KG1 (cell line): ENCODE measurements at regions not wholly inside any gene's neighbourhood (a gene's known extent, or its start where the extent isn't known, plus 50 kb on each side); places are given as distances from the start of the nearest gene placed in this dataset.
"Not testable (repeated sequence)": the region's sequence is repeated elsewhere in the genome, so short reads cannot be mapped to it uniquely, and the experiment has no call there.

Source experiments
- DNase-seq: peaks from one replicate; lab custom pipeline; 2025; lab: John Stamatoyannopoulos, UW

DNA sequence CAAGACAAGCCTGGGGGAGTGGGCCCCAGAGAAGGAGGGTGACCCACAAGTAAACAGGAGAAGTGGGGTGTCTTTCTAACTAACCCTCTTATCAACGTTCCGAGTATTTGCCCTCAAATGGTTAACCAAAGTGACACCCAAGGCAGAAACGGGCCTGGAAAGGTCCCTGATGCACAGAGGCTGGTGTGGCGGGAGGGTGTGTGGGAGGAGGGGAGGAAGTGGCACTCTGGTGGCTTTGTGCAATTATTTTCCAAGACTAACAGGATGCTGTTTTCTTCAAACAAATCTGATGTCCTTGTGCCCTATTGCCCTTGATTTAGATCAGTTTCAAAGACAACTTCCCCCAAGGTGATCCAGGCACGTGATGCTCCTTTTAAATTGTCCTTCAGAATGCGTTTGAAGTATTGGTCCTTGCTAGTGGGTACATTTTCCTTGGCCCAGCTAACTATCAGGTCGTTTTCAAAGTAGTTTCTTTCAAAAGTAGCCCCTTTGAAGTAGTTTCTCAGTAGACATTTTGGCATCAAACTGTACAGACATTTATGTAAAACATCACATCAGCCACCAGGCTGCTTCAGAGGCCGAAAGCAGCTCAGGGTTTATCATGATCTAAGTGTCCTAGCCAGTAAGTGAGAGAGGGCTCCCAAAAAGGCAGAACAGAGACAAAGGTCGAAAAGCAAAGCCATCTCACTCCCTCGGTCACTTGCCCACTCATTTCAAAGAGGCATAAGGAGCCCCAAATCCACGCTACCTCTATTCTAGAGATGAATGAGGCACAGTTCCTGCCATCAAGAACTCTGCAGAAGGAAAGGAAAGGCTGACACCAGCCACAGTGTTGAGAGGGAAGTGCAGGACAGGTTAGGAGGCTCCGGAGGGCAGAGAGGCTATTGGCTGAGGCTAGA, 371.1 kb upstream of the ID2 start:
- DNase-seq = no peak

DNA sequence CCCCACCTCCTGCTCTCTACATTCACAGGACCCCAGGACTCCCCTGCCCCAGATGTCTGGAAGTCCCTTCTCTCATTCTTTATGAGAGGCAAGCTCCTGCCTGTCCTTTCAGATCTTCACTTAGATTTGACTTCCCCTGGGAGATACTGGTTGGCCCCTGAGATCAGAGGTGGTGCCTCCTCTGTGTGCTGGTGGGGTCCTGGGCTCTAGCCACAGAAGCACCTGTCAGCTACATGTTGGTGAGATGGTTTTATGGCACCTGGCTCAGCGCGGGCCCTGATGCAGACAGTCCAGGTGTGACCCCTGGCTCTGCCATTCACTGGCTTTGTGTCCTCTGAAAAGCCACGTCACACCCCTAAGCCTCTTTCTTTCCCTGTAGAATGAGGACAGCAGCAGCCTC, 369.6 kb upstream of the ID2 start:
- DNase-seq = no peak

DNA sequence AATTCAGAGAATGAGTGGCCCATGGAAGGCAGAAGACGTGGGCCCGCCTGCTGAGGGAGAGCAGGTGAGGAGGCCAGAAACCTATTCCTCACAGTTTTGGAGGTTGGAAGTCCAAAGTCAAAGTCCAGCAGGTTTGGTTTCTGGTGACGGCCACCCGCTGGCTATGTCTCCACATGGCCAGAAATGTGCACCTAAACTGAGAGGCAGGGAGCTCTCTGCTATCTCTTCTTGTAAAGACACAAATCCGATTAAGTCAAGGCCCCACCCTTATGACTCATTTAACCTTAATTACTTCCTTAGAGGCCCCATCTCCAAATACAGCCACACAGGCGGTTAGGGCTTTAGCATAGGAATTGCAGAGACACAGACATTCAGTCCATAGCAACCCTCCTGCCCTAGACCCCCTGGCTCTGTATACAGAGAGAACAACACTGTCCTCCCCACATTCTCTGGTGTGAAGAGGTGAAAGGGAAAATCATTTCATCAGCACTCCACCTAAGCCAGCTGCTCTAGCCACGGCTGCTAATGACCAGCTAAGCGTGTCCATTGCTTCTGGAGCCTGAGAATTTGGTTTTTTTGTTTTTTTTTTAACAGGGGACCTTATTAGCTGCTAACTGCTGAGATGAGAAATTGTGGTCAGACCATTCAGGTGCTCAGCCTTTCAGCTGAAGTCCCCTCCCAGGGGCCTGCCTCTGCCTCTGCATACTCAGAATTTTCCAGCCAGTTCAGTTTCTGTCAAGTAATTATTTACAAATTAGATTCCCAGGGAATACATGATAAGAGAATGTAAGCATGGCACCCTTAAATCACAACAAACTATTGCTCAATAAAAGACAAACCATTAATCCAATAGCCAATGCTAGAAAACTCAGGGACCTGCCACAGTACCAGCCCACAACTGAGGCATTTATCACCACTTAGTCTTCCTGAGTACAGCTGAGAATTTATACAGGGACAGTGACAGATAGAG, 368.7 kb upstream of the ID2 start:
- no peak for DNase-seq

DNA sequence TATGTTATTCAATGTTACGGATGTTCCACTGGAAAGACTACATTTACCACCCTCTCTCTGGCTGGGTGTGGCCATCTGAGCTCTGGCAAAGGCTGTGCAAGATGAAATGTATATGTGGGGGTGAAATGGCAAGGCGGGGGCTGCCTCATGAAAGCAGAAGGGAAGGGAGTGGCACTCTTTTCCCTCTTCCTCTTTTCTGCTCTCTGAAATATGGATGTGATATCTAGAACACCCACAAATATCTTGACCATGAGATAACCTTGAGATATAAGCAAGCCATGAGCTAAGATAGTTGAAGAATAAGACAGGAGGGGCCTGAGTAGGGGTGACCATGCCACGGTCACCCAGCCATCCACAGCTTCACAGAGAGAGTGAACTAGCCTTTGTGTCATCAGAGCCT, 367.8 kb upstream of the ID2 start:
- no peak for DNase-seq

DNA sequence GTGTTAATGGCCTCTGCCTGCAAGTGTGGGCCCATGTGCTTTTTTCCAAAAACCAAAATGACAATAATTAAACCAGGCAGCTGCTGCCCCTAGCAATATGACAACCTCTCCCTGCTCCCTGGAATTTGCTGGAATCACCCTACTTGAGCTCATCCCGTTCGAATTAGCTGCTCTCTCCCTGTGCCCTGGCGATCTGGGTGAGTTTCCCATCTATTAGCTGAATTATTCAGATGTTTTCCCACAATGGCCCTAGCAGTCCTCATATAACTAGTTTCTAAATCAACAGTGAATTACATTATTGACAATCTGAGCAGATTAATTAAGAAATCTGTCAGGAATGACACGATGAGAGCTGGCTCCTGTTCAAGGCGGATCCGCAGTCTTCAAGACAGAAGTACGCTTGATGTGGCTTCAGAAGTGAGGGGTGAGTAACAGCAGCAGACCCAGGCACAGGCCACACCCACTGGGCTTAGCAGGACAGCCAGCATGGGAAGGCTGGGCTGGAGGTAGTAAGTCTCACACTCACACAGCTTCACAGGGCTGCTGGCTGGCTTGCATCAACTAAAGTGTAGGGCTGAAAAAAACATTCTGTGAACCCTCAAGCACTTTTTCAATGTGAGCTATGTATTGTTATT, 366.2 kb upstream of the ID2 start:
- no peak for DNase-seq

DNA sequence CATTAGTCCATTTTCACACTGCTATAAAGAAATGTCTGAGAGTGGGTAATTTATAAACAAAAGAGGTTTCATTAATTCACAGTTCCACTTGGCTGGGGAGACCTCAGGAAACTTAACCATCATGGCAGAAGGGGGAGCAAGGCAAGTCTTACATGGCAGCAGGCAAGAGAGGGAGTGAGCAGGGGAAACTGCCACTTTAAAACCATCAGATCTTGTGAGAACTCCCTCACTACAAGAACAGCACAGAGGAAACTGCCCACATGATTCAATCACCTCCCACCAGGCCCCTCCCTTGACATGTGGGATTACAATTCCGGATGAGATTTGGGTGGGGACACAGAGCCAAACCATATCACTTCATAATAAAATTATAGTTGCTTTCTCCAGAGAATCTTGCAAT, 365.5 kb upstream of the ID2 start:
- no peak for DNase-seq

DNA sequence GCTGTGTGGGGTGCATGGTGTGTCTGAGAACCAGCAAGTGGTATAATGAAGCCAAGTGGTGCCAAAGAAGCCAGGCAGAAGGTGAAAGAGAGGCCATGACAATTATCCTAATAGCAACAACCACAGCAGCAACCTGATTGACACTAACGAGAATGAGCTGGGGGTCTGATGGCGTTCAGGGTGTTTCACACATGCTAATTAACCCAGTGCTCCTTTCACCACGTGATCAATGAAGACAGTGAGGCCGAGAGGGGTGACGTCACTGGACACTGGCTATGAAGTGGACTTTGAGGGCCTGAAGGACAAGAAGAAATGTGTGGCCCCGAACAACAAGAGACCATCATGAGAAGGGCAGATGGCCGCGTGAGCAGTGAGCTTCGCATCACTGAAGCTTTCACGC, 364.4 kb upstream of the ID2 start:
- DNase-seq = no peak

DNA sequence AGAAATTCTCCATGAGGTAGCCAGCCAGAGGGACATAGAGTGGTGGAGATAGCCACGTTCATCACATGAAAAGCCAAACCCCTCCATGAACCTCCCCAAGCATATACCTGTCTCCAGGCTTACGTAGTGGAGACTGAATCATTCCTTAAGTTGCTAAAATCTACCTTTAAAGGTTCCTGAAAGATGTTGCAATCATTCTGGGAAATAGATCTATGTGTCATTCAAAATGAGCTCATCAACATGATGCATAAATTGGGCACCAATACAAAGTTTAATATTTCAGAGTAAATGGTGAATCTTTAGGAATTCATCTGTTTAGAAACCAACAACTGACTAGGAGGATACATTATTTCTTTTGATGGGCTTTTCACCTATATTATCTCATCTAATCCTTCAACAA, 362.6 kb upstream of the ID2 start:
- no peak for DNase-seq

DNA sequence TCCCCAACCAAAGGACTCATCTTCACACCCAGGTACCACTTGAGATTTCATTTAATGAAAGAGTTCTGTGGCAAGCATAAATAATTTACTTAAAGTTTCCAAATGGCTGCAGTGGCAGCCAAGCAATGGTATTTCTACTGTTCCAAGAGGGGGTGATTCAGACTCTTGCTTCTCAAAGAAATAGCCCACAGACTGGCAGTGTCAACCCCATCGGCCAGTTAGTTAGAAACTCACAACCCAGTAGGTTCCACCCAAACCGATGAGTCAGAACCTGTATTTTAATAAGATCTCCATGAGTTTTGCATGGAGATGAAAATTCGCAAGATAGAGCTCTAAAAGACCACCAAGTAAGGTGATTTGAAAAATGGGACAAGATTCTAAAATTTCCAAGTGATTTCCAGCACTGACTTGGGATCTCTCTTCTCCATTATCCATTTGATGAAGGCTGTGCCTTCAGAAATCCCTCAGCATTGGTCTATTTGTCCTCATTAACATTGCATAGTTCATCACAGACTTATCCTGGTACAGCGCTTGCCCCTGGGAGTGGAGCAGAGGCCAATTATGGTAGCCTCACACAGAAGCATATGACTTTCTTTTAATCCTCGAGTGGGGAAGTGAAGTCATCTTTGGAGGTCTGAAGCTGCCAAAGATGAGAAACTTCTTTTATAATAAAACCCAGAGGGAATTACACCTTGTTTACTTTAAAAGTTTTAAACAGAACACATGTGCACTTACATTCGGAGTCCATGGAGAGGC, 361.4 kb upstream of the ID2 start:
- no peak for DNase-seq

DNA sequence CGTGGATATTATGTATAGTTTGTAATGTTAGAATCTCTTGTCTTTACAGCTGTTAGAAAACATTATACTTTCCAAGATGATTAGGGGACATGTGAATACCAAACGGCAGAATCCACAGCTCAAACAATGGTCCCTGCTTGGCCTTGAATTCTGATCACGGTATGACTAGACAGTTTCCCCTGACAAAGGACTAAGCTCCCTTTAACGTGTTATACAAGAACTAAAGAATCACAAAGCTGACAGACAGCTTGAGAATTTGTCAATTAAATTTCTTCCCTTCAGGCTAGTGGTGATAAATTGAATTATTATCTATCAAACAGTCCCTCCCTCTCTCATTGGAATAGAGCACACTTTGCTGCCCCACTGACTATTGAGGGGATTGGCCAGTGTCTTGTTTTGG, 359.2 kb upstream of the ID2 start:
- DNase-seq = no peak

DNA sequence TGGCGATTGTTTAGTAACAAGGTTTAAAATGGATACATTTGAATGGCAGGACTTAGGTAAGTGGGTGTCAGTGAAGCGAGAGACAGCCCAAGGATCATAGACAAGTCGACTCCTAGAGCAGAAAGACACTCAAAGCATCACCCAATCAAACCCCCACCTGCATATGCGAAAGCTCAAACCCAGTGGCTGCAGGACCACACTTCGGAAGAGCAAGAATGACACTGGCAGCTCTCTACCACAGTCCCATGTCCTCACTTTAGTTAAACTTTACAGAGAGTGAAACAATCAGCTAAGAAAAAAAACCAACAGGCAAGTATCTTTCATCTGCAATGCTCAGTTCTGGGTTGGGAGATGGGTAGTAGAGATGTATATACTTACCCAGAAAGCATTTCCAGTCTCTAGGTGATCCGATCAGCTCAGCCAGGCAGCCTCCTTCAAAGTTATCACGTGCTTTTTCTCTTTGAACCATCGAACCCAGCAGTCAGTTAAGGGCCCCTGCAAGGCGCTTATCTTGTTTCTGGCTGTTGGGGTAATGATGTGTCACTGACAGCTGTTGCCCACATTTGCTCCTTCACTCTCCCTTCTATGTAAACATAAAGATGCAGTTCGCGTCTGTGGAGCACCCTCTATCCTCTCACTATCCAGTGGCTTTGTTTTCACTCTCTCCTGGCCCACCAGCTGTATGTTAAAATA, 357.5 kb upstream of the ID2 start:
- no peak for DNase-seq

DNA sequence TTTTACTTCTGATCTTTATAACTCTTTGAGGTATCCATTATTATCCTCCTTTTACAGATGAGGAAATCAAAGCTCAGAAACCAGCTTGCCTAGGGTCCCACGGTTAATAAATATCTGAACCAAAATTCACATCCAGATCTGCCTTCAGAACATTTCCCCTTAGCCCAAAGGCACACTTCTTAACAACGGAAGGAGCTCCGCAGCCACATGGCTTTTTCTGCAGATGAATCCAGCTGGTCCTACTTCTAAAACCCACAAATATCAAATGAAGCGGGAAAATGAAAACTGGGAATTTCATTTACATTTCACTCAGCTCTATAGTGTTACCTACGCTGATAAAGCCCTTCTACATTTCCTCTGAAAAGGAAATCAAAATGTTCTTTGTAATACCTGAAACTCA, 357.0 kb upstream of the ID2 start:
- DNase-seq = no peak

DNA sequence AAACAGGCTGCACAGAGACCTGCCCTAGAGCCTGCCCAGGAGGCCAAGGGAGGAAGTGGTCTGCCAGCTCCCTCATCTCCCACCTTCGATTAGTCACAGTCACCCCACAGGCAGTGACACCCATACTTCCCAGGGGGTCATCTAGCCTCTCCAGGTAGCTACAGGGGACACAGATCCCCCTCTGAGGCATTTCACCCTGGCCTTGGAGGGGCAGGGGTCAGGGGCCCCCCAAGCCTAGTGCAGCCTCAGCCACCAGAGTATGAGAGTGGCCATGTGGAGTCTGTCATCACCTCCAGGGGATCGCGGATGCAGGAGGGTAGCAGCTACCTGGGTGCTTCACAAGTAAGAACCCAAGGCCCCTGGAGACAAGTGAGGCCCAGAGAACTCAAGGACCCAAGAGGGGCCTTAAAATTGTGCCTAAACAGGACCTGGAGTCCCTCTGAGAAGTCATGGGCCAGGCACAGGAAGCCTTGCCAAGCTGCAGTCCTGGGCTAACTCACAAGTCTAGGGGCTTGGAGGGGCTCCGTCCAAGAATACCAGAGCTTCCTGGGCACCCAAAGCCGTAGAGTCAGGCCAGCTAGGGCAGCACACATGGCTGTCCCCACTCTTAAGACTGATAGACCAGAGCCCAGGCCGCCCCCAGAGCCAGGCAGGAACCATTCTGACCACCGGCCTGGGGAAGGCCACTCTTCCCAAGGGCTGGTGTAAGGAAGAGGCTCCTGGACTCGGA, 354.3 kb upstream of the ID2 start:
- no peak for DNase-seq

DNA sequence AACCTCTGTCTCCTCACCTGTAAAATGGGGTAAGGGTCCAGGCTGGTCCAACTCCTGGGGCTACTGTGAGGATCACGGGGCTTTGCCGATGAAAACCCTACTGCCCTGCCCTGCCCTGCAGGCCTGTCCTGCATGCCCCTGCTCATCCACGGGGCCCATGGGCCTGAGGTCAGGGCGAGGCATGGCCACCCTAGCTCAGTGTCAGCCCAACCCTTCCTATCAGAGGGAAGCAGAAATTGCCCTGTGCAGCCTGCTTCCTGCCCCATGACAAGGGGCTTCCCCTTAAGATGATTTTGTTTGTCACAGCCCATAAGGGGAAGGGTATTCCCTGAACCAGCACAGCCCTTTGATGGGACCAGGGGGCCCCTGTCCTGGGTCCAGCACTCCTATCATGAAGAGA, 353.6 kb upstream of the ID2 start:
- no peak for DNase-seq

DNA sequence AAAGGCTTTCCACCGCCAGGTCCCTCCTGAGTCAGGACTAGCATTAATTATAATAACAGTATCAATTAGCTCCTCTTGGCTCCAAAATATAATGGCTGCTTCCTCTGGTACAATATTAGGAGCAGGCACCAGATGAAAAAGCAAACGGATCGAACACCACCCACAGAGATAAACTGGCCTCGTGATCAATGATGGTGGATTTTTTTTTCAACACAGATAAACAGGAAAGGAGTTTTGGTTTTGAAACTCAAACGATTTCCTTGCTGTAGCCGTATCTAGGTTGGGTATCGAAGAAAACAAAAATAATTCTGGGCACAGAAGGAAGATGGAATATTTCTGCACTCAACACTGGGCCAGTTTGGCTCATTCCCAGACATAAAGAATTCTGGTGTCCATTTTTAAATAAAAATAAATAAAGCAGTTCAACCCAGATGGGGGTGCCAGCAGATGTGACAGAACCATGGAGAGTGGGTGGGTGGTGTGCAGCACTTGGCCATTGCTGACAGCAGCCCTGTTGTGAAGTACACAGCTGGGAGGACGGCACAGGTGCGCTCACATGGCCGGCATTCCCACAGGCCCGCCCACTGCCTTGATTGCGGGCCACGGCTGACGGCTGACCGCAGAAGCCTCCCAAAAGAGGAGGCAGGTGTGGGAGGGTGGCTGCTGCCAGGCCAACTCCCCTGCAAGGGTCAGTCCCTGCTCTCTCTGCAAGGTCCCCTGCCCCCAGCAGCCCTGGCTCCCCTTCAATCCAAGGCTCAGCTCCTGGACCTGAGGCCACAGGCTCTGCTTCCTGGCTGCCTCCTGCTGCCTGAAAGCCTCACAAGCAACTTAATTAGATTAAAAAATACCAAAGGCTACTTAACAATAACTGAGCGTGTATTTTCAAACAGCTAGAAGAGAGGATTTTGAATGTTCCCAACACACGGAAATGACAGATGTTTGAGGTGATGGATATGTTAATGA, 351.9 kb upstream of the ID2 start:
- no peak for DNase-seq

DNA sequence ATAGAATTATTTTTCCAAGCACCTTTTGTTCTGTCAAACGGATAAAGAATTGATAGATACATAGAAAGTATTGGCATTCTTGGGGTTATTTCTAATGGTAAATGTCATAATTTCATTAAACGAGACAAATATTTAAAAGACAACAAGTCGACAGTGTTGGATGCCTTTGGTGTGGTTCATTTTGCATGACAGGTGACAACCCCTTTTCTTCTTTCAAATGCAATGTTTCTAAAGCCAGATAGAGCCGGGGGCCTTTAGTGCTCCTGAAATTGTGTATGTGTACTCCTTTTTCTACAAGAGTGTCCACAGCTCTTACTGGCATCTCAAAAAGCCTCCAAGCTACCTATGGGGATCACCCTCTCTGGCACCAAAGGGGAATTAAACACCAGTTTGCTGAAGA, 350.8 kb upstream of the ID2 start:
- no peak for DNase-seq

DNA sequence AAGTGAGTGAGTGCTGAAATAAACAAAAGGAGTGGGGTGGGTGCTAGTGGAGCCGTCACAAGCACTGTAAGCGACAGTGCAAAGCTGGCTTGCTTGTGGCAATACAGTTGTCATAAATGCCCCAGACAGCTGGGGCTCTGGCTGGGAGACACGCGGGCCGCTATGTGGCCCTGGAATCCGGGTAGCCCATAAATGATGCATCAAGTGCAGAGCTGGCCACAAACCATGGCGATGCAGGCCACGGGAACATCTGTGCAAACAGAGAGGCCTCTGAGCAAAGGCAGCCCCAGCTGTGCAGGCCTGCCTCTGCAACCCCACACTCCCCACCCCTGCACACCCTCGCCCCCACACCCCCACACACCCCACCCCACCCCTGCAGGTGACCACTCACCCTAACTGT, 349.2 kb upstream of the ID2 start:
- DNase-seq = no peak

DNA sequence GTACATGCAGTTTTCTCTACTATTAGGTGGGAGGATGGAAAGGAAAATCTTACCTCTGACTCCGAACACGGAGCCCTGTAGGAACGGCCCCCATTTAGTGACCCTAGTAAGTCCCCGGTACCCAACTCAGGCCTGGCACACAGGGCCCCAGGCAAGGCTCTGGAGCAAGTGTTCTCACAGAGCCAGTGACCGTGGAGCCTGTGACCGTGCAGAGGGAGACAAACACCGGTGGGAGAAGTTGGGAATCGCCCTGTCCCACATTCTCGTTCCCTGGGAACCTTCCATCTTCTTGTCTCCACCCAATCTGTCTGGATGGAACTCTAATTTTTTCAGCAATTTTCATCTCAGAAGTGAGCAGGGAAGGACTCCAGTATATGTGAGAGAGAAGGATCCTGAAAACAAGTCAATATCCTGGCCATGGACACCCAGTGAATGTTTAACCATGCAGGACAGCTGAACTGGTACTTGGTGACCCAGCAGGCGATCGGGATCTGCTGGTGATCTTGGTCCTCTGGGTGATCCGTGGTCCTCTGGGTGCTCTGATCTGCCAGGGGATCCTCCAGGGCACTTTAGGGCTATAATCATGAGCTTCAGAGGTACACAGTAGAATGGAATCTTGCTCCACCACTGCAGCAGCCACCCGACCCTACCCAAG, 348.6 kb upstream of the ID2 start:
- DNase-seq = no peak

DNA sequence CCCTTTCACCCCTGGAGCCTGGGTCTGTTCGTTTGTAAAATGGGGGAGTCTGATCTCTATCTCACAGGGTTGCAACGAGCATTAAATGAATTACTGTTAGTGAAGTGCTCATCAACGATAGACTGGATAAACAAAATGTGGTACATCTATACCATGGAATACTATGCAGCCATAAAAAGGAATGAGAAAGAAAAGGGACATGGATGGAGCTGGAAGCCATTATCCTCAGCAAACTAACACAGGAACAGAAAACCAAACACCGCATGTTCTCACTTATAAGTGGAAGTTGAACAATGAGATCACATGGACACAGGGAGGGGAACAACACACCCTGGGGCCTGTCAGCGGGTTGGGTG, 348.0 kb upstream of the ID2 start:
- DNase-seq = not testable (repeated sequence)
